Prostate gland (tissue), 2 donors: ENCODE measurements at regions not wholly inside any gene's neighbourhood (a gene's known extent, or its start where the extent isn't known, plus 50 kb on each side); places are given as distances from the start of the nearest gene placed in this dataset.

Source experiments
- CTCF ChIP-seq, 4 experiments: fragments of 200-600 bp in 2 of 4; fragments of 450-650 bp in 2 of 4; sonication (generic) in 2 of 4; IDR thresholded peaks; 1 replicate in 3 of 4; 2 replicates in 1 of 4; pipeline ENCODE4 v1.5.1; 2016 to 2019; ENCODE audit warnings: antibody characterized with exemption in 4 of 4, mild to moderate bottlenecking in 2 of 4, moderate library complexity in 2 of 4
- POLR2A ChIP-seq: fragments of 450-650 bp; IDR thresholded peaks from one replicate; pipeline ENCODE4 v1.6.1; 2016; ENCODE audit warnings: antibody characterized with exemption, mild to moderate bottlenecking
- POLR2AphosphoS5 ChIP-seq: sonication (generic); formaldehyde crosslinking; IDR thresholded peaks from one replicate; pipeline ENCODE4 v1.6.1; 2017; ENCODE audit warnings: antibody characterized with exemption

GRCh38 chr2:41483226-41483625 is 564.6 kb upstream of the PKDCC start:
- TF ChIP-seq POLR2AphosphoS5 (no peak), CTCF (IDR thresholded peaks at IDR 0.05) (no peak), POLR2A (no peak)
